BLaER1 treated with 17β-estradiol and CSF1 and Interleukin-3, amounts not matched to agents 10 nM and 100 nM (cell line): ENCODE measurements at regions not wholly inside any gene's neighbourhood (a gene's known extent, or its start where the extent isn't known, plus 50 kb on each side); places are given as distances from the start of the nearest gene placed in this dataset.

Source experiments
- H3K27ac ChIP-seq, 11 experiments: shearing (Covaris generic); formaldehyde crosslinking; 2 replicates each; pipeline ENCODE4 v1.8.1; 2022
- H3K27me3 ChIP-seq, 11 experiments: shearing (Covaris generic); formaldehyde crosslinking; 2 replicates each; pipeline ENCODE4 v1.8.1; 2022
- H3K36me3 ChIP-seq, 11 experiments: shearing (Covaris generic); formaldehyde crosslinking; 2 replicates each; pipeline ENCODE4 v1.8.1; 2022
- H3K4me1 ChIP-seq, 10 experiments: shearing (Covaris generic); formaldehyde crosslinking; 2 replicates each; pipeline ENCODE4 v1.8.1; 2022
- H3K4me2 ChIP-seq, 11 experiments: shearing (Covaris generic); formaldehyde crosslinking; 2 replicates each; pipeline ENCODE4 v1.8.1; 2022
- H3K4me3 ChIP-seq, 10 experiments: shearing (Covaris generic); formaldehyde crosslinking; 2 replicates each; pipeline ENCODE4 v1.8.1; 2022
- H3K9ac ChIP-seq, 11 experiments: shearing (Covaris generic); formaldehyde crosslinking; 2 replicates each; pipeline ENCODE4 v1.8.1; 2022
- H3K9me3 ChIP-seq, 11 experiments: shearing (Covaris generic); formaldehyde crosslinking; replicated peaks in 1 of 11; 2 replicates each; pipeline ENCODE4 v1.8.1; 2022
- H4K20me1 ChIP-seq, 11 experiments: shearing (Covaris generic); formaldehyde crosslinking; 2 replicates each; pipeline ENCODE4 v1.8.1; 2022
- Cebpa-rat ChIP-seq, 11 experiments: shearing (Covaris generic); IDR thresholded peaks; 2 replicates each; pipeline ENCODE4 v1.8.1; 2022

DNA sequence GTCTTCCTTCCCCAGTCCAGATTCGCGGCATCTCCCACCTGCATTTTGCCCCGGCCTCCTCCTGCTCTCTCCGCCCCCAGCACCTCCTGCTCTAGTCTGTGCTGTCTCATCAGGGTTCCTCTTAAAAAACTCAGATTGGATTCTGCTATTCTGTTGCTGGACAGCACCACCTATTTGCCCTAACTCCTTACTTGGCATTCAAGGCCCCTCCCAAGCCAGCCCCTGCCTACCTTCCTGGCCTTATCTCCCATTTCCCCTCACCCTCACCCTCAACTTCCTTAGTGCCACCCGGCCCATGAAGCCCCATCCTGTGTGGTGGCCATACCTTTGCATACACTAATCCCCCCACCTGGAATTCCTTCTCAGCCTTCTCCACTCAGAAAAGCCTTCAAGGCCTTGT, 59.9 kb upstream of the PRDM11 start:
- Histone ChIP-seq H3K4me3 (no peak overlapping the region), H3K4me2 (peak overlapping the region; percentile 36 to 82 (median 73)), H3K27ac (peak overlapping the region in 3 of 11 experiments; percentile 9 to 37 (median 34); a peak in 3 of 22 replicates), H3K36me3 (no peaks in the 10 kb centered on the region), H3K9ac (peak overlapping the region in 2 of 11 experiments; percentile 26 to 49; a peak in 2 of 22 replicates), H3K27me3 (no peaks in the 10 kb centered on the region), H3K9me3 (peaks cover 0 to 3% (median 0%) of the 10 kb centered on the region in 11 experiments; a peak in 2 of 22 replicates), H3K4me1 (peaks cover 68 to 100% (median 95%) of the 10 kb centered on the region in 10 experiments), H4K20me1 (no peaks in the 10 kb centered on the region)
- no peak for TF ChIP-seq Cebpa-rat (IDR thresholded peaks at IDR 0.05)

DNA sequence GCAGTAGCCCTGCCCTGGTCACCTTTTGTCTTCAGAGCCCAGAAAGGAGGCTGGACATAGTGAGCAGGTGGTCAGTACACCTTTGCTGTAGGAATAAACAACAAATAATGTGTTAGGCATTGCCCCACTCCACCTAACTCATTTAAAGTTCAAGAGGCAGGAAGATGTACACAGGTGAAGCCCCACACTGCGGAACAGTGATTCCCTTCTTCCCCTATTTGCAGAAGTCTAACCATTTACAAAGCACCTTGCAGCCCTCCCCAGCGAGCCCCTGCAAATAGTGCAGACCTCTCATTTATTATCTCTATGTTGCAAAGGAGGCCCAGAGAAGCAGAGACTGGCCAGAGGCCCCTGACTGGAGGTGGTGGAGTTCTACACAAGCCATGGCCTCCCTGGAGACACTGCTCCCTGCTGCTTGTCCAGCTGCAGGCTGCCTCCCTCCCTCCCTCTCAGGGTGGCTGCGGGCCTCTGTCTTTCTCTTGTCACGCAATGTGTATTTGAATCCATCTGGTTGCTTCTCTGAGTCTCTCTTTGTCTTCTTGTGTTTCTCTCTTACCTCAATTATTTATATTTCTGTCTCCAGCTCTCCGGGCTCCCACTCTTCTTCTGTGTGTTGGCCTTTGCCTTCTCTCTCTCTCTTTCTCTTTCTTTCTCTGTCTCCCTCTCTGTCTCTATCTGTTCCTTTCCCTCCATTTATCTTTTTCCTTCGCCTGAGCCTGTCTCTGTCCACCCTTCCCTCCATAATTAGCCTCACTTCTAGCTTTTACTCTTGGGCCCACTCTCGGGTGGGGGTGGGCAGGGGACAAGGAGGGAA, 59.1 kb upstream of the PRDM11 start:
- H3K4me2 ChIP-seq = peak overlapping the region; percentile 36 to 82 (median 73)
- no peaks in the 10 kb centered on the region for H3K36me3 ChIP-seq
- no peaks in the 10 kb centered on the region for H3K27me3 ChIP-seq
- no peak for TF ChIP-seq Cebpa-rat (IDR thresholded peaks at IDR 0.05)
- H3K9ac ChIP-seq = peak overlapping the region in 5 of 11 experiments; percentile 0 to 49 (median 42); a peak in 7 of 22 replicates
- H3K9me3 ChIP-seq = no peaks in the 10 kb centered on the region
- no peaks in the 10 kb centered on the region for H4K20me1 ChIP-seq
- no peak overlapping the region for H3K4me3 ChIP-seq
- peaks cover 68 to 100% (median 95%) of the 10 kb centered on the region in 10 experiments for H3K4me1 ChIP-seq
- H3K27ac ChIP-seq = peak overlapping the region in 4 of 11 experiments; percentile 12 to 50 (median 42); a peak in 5 of 22 replicates

DNA sequence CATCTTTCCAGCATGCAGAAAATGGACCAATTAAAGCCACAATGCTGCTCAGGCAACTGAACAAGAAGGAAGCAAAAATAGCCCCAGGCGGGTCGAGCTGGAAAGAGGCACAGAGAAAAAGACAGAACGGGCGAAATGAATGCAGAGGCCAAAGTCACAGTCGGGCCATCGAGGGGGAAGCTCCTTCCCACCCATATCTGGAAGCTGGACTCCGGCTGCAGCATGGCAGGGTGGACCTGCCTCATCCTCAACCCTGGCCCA, 58.6 kb upstream of the PRDM11 start:
- H4K20me1 ChIP-seq = no peaks in the 10 kb centered on the region
- no peaks in the 10 kb centered on the region for H3K36me3 ChIP-seq
- H3K4me1 ChIP-seq = peaks cover 68 to 100% (median 95%) of the 10 kb centered on the region in 10 experiments
- H3K9ac ChIP-seq = peak overlapping the region in 6 of 11 experiments; percentile 0 to 49 (median 30); a peak in 8 of 22 replicates
- no peak for TF ChIP-seq Cebpa-rat (IDR thresholded peaks at IDR 0.05)
- H3K27me3 ChIP-seq = no peaks in the 10 kb centered on the region
- H3K27ac ChIP-seq = peak overlapping the region in 4 of 11 experiments; percentile 12 to 50 (median 42); a peak in 5 of 22 replicates
- H3K4me2 ChIP-seq = peak overlapping the region; percentile 36 to 82 (median 73)
- no peak overlapping the region for H3K4me3 ChIP-seq
- no peaks in the 10 kb centered on the region for H3K9me3 ChIP-seq

DNA sequence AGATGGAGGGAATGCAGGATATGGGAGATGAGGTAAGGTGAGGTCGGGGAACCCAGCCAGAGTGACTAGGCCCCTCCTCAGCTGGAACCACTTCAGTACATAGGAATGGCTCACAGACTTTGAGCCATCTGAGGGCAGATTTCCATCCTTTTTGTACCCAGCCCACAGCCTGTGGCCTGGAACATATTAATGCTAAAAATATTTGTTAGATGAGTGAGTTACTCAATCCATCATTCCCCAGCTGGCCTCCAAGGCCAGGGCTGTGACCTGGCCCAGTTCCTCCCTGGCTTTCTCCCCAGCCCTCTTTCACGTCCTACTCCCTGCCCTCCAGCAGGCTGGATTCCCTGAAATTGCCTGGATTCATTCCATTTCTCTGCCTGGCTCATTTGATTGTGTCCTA, 57.2 kb upstream of the PRDM11 start:
- Histone ChIP-seq H3K4me1 (peaks cover 67 to 100% (median 95%) of the 10 kb centered on the region in 10 experiments), H3K27ac (peak overlapping the region in 3 of 11 experiments; percentile 7 to 30 (median 25); a peak in 2 of 22 replicates), H3K36me3 (no peaks in the 10 kb centered on the region), H3K9me3 (no peaks in the 10 kb centered on the region), H3K9ac (0 out of 22 replicates have a peak overlapping the region, but pooled peaks of 2 of the 11 experiments have one; percentile 1 to 12), H3K27me3 (no peaks in the 10 kb centered on the region), H4K20me1 (peaks cover 0 to 8% (median 0%) of the 10 kb centered on the region in 11 experiments; a peak in 3 of 22 replicates), H3K4me3 (no peak overlapping the region), H3K4me2 (peak overlapping the region in 10 of 11 experiments; percentile 34 to 82 (median 74); a peak in 20 of 22 replicates)
- TF ChIP-seq Cebpa-rat (IDR thresholded peaks at IDR 0.05) = no peak

DNA sequence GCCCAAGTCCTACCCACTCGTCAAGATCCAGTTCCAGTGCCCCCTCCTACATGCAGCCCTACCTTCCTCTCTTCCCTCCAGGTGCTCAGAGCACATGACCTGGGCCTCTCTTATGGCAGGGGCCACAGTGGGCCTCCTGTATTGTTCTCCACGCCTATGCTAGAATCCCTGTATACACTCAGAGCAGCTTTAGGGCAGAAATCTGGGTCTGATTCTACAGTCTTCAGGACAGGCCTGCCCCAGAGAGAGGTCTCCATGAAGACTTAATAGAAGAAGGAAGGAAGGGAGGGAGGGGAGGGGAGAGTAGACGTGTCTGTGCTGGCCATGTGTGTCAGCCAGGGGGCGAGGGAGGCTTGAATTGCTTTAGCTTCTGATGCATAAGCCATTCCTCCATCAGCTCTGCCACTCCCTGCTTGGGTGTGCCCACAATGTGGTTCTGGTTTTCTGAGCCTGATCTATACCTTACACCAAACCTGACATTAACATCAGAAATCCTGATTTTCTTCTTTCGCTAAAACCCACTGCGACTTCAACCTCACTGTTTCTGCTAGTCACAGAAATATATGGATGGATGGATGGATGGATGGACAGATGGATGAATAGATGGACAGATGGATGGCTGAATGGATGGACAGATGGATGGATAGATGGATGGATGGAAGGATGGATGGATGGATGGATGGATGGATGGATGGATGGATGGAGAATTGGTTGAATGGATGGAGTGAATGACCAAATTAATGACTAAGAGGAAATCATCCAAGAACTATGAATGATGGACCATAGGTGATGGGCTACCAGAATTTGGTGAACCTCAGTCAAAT, 56.6 kb upstream of the PRDM11 start:
- no peak for TF ChIP-seq Cebpa-rat (IDR thresholded peaks at IDR 0.05)
- no peaks in the 10 kb centered on the region for H3K9me3 ChIP-seq
- no peaks in the 10 kb centered on the region for H3K36me3 ChIP-seq
- 0 out of 22 replicates have a peak overlapping the region, but pooled peaks of 1 of the 11 experiments have one; percentile 1 for H3K9ac ChIP-seq
- peaks cover 0 to 8% (median 0%) of the 10 kb centered on the region in 11 experiments; a peak in 3 of 22 replicates for H4K20me1 ChIP-seq
- H3K4me3 ChIP-seq = no peak overlapping the region
- peak overlapping the region in 3 of 11 experiments; percentile 7 to 30 (median 25); a peak in 2 of 22 replicates for H3K27ac ChIP-seq
- H3K27me3 ChIP-seq = no peaks in the 10 kb centered on the region
- H3K4me2 ChIP-seq = peak overlapping the region; percentile 10 to 82 (median 73); a peak in 20 of 22 replicates
- peaks cover 69 to 98% (median 94%) of the 10 kb centered on the region in 10 experiments for H3K4me1 ChIP-seq

DNA sequence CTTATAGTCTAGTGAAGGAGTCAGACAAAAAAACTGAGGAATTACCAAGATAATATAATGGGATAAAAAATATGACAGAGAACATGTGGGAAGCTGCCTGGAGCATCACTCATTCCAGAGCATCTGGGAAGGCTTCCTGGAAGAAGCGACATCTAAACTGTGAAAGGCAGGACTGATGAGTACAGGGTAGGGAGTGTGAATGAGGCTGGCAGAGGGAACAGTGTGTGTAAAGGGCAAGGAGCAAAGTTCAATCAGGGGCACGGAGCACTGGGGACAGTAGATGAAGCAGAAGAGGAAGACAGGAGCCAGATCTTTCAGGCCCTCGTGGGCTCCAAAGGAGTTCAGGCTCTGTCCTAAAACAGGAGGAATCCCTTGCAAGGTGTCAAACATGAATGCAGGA, 55.8 kb upstream of the PRDM11 start:
- H3K36me3 ChIP-seq = no peaks in the 10 kb centered on the region
- H3K4me1 ChIP-seq = peaks cover 76 to 99% (median 96%) of the 10 kb centered on the region in 10 experiments
- no peak overlapping the region for H3K9ac ChIP-seq
- no peak for TF ChIP-seq Cebpa-rat (IDR thresholded peaks at IDR 0.05)
- no peaks in the 10 kb centered on the region for H3K9me3 ChIP-seq
- no peak overlapping the region for H3K27ac ChIP-seq
- H4K20me1 ChIP-seq = peaks cover 0 to 8% (median 0%) of the 10 kb centered on the region in 11 experiments; a peak in 3 of 22 replicates
- H3K4me3 ChIP-seq = no peak overlapping the region
- H3K4me2 ChIP-seq = peak overlapping the region in 7 of 11 experiments; percentile 1 to 90 (median 71); a peak in 2 of 22 replicates
- no peaks in the 10 kb centered on the region for H3K27me3 ChIP-seq

DNA sequence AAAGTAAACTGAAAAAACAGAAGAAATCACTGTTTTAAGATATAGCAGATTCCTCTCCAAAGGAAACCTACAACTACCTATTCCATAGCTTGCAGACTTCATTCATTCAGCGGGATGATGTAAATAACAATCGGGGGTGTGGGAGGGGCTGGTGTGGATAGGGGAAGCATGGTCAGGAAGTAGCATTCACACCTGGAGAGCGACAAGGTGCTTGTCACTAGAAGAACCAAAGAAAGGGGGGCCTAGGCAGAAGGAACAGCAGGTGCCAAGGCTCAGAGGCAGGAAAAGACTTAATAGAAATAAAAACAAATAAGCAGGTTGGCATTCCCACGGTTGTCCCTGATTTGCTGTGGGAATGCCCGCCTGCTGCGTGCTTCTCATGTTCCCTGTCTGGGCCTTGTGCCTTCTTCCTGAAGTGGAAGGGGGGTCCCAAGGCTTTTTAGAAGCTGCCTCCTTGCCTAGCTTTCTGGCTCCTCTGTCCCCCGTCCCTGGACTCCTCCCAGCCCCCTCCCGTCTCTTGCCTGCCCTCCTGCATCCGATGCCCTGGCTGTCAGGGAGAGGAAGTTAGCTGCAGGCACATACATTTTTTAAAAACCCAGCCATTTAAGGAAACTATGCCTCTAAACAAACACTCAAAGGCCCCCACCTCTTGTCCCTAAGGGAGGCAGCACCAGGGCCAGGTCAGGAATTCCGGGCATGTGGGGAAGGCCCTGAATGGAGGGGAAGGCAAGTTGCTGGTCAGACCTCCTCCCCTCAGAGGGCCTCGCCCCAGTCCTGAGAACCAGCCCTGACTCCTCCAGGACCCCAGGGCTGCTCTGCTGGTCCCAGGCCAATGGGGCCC, 54.7 kb upstream of the PRDM11 start:
- Histone ChIP-seq H3K9ac (peak overlapping the region in 9 of 11 experiments; percentile 9 to 49 (median 37); a peak in 9 of 22 replicates), H3K4me3 (no peak overlapping the region; a peak in 1 of 20 replicates)

DNA sequence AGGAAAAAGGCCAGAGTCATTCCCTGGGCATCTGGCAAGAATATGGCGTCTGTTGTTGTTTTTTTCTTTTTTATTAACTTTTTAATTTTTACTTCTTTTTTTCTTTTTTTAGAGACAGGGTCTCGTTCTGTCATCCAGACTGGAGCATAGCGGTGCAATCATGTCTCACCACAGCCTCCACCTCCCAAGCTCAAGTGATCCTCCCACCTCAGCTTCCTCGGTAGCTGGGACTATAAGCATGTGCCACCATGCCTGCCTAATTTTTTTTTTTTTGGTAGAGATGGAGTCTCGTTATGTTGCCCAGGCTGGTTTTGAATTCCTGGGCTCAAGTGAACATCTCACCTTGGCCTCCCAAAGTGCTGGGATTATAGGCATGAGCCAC, 54.0 kb upstream of the PRDM11 start:
- Histone ChIP-seq H4K20me1 (peaks cover 0 to 8% (median 0%) of the 10 kb centered on the region in 11 experiments; a peak in 3 of 22 replicates), H3K27ac (peak overlapping the region in 7 of 11 experiments; percentile 17 to 70 (median 53); a peak in 14 of 22 replicates), H3K9ac (peak overlapping the region in 9 of 11 experiments; percentile 9 to 49 (median 37); a peak in 10 of 22 replicates), H3K4me3 (no peak overlapping the region; a peak in 1 of 20 replicates), H3K4me2 (peak overlapping the region; percentile 80 to 95 (median 90)), H3K9me3 (no peaks in the 10 kb centered on the region), H3K4me1 (peaks cover 61 to 87% (median 83%) of the 10 kb centered on the region in 10 experiments), H3K36me3 (no peaks in the 10 kb centered on the region), H3K27me3 (no peaks in the 10 kb centered on the region)
- TF ChIP-seq Cebpa-rat (IDR thresholded peaks at IDR 0.05) = no peak

More for the DNA sequence above, 54.7 kb upstream of the PRDM11 start:
- Histone ChIP-seq H3K36me3 (no peaks in the 10 kb centered on the region), H3K4me1 (peaks cover 66 to 93% (median 89%) of the 10 kb centered on the region in 10 experiments), H3K27me3 (no peaks in the 10 kb centered on the region), H3K9me3 (no peaks in the 10 kb centered on the region), H3K27ac (peak overlapping the region in 7 of 11 experiments; percentile 17 to 70 (median 53); a peak in 14 of 22 replicates), H3K4me2 (peak overlapping the region; percentile 80 to 95 (median 90)), H4K20me1 (peaks cover 0 to 8% (median 0%) of the 10 kb centered on the region in 11 experiments; a peak in 3 of 22 replicates)
- no peak for TF ChIP-seq Cebpa-rat (IDR thresholded peaks at IDR 0.05)
